ENCODE measurements at regions not wholly inside any gene's neighbourhood (a gene's known extent, or its start where the extent isn't known, plus 50 kb on each side); places are given as distances from the start of the nearest gene placed in this dataset.

DNA sequence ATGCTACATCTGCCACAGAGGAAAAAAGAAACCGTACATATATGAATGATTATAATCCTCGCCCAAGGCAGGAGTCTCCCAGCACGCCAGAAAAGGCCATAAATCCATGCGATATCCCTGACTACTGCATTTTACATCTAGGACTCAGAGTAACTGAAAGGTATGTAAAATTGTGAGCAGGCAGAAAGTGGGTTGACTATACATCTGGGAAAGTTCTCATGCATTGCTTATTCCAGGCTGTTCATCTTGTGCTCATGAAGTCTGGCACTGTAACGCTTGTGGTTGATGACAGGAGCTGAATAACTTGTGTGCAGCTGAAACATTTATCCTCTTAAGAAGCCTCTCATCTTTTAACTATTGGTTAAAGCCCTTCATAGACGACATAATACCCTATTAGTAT is 193.4 kb upstream of the STEAP4 start (continued):
- no peak for TF ChIP-seq RXRA (IDR thresholded peaks at IDR 0.05; ENCODE audit: insufficient read depth, low read depth, low read length)
- TF ChIP-seq HDAC2 (IDR thresholded peaks at IDR 0.05; ENCODE audit: borderline replicate concordance in 1 of 2, low read depth in 2 of 2, low read length in 2 of 2), result no peak
- no peak for TF ChIP-seq SIN3A (conservative IDR thresholded peaks at IDR 0.05 in 1 of 2, IDR thresholded peaks at IDR 0.05 in 1 of 2; ENCODE audit: low read depth in 1 of 2, low read length in 2 of 2)
